Aorta (tissue), 5 donors: ENCODE measurements at regions not wholly inside any gene's neighbourhood (a gene's known extent, or its start where the extent isn't known, plus 50 kb on each side); places are given as distances from the start of the nearest gene placed in this dataset.
"Not testable (repeated sequence)": the region's sequence is repeated elsewhere in the genome, so short reads cannot be mapped to it uniquely, and the experiment has no call there.

Experiments used
- ATAC-seq: fragments of 200-7000 bp; cut with Tn5 transposase; one replicate; pipeline ENCODE4 v1.9.1; 2022; ENCODE audit warnings: moderate library complexity; ENCODE audit not compliant: low FRiP score
- DNase-seq, 2 donors: peaks; one replicate each; pipeline ENCODE4 v3.0.0-alpha.2; 2020
- H3K27ac ChIP-seq, 2 donors: one replicate each; pipeline ENCODE4 v1.5.1; 2013; ENCODE audit warnings: low read length in 2 of 2, mild to moderate bottlenecking in 2 of 2, moderate library complexity in 2 of 2, control low read depth in 1 of 2, inconsistent platforms in 1 of 2, low read depth in 1 of 2
- H3K27me3 ChIP-seq, 2 donors: one replicate each; pipeline ENCODE4 v1.6.1; 2013; ENCODE audit warnings: control low read depth in 1 of 2, low read length in 1 of 2, mild to moderate bottlenecking in 1 of 2, moderate library complexity in 1 of 2; ENCODE audit not compliant: insufficient read depth in 2 of 2, control insufficient read depth in 1 of 2
- H3K36me3 ChIP-seq, 2 donors: one replicate each; pipeline ENCODE4 v1.6.1; 2013; ENCODE audit warnings: control low read depth in 1 of 2, low read length in 1 of 2, mild to moderate bottlenecking in 1 of 2; ENCODE audit not compliant: insufficient read depth in 2 of 2, control insufficient read depth in 1 of 2
- H3K4me1 ChIP-seq, 2 donors: one replicate each; pipeline ENCODE4 v1.6.1; 2013; ENCODE audit warnings: low read length in 2 of 2, control low read depth in 1 of 2, mild to moderate bottlenecking in 1 of 2, moderate library complexity in 1 of 2; ENCODE audit not compliant: insufficient read depth in 2 of 2, control insufficient read depth in 1 of 2
- H3K4me3 ChIP-seq, 2 donors: one replicate each; pipeline ENCODE4 v1.5.1; 2013; ENCODE audit warnings: low read length in 2 of 2, control low read depth in 1 of 2, mild to moderate bottlenecking in 1 of 2
- H3K9me3 ChIP-seq: one replicate; pipeline ENCODE4 v1.6.1; 2013; ENCODE audit warnings: mild to moderate bottlenecking, low read length; ENCODE audit not compliant: control insufficient read depth
- WGBS, 2 donors: extraction: QIAGEN DNeasy Blood & Tissue Kit; methylation state at CpG; one replicate each; pipeline ENCODE4 v1.1.7; 2013; 5-methylcytosine and 5-hydroxymethylcytosine counted together
- intact Hi-C, 2 donors: fragments of 100-400 bp; cut with DNase I; formaldehyde crosslinking; loops; one replicate each; pipeline versions ENCODE4 v1.14.2 to v1.15.0; 2022
- donor health status: healthy with polysubstance abuse.
- donor health status: Bipolar disorder and iron deficiency.
- donor health status: DM: no; HTN: no; CAD: no.
- donor health status: DM: no; HTN: no; CAD: no.
- donor health status: DM: yes; HTN: yes; CAD: no.

DNA sequence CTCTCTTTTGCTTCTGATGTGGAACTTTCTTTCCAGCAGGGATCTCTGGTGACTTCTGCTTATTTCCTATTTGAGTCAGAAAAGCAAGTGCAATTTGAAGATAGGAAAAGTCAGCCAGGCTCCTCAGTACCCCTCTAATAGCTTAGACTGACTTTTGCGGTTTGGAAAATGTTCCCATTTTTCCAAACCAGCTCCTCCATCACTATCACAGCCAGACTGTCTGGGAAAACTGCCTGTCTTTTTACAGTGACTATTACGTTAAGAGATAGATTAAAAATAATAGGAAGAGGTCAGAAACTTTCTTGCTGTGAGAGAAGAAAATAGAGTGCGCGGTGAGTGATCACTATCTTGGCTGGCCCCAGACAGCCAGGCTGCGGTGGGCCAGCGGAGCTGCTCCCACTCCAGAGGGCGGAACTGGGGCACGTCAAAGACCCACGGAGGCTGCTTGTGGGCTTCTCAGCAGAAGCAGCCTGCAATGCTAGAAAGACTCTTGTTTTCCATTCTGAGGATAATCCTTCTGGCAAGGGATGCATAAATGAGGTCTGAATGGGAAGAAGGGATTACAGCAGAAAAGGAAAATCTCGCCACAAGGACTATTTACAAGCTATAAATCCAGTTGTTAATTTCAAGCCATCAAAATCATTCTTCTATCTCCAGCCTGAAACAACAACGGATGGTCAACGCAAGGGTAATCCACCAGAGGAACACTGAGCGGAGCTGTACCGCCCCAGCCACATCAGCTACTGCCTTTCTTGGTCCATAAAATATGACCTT is 151.0 kb upstream of the MSX2 start:
- DNase-seq (no peak), ATAC-seq (no peak)
- WGBS, 2 donors, result 79 to 81% methylated on average over 14 of the region's 14 CpGs
- Histone ChIP-seq H3K4me3 (no peak overlapping the region), H3K27me3 (no peaks in the 10 kb centered on the region), H3K4me1 (peaks cover 0 to 2% of the 10 kb centered on the region in 2 donors), H3K36me3 (no peaks in the 10 kb centered on the region), H3K27ac (no peak overlapping the region), H3K9me3 (no peaks in the 10 kb centered on the region)
- intact Hi-C loops, result no loop called here

DNA sequence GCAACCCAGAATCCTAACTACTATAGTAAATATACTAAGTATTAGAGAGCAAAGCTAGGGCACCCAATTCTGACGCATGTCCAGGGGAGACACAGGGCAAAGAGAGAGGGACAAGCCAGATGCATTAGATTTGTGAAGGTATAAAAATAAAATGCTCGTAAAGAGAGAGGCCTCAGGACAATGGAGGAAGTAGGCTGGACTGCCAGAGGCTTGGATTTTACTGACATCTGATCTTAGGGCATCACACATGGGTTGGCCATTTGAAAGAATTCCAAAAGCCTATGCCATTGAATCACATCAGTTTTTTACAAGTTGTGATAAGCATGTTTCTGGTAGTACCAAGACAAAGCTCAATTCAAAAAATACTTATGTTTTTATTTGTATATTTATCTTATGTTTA is 149.3 kb upstream of the MSX2 start:
- no peaks in the 10 kb centered on the region for H3K9me3 ChIP-seq
- H3K4me3 ChIP-seq, result no peak overlapping the region
- no peak overlapping the region for H3K27ac ChIP-seq
- H3K36me3 ChIP-seq, result no peaks in the 10 kb centered on the region
- ATAC-seq (no peak), DNase-seq (no peak)
- intact Hi-C loops, result no loop called here
- WGBS, 2 donors, result 85 to 90% methylated on average over 2 of the region's 2 CpGs
- H3K27me3 ChIP-seq, result no peaks in the 10 kb centered on the region
- H3K4me1 ChIP-seq, result peaks cover 0 to 2% of the 10 kb centered on the region in 2 donors

DNA sequence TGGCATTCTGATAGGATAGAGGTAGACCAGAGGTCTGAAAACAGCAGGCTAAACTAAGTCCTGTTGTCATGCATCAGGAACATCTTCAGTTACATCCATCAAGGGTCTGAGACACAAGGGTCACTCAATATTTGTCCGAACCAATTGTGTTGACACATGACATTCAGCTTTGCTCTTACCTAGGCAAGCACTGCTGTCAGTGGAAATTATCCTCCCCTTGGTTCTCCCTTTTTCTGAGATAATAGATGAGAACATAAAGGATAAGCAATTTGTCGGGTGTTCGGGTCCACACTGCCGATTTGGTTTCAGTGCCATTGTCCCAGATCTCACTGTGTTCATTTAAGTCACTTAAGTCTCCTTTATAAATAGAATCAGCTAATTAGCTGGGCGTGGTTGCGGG is 148.3 kb upstream of the MSX2 start:
- 92 to 96% methylated on average over 6 of the region's 6 CpGs for WGBS, 2 donors
- Histone ChIP-seq H3K4me1 (peaks cover 0 to 2% of the 10 kb centered on the region in 2 donors), H3K27ac (no peak overlapping the region), H3K4me3 (no peak overlapping the region), H3K9me3 (no peaks in the 10 kb centered on the region), H3K36me3 (no peaks in the 10 kb centered on the region), H3K27me3 (no peaks in the 10 kb centered on the region)
- ATAC-seq (no peak), DNase-seq (no peak)
- intact Hi-C loops, result no loop called here

DNA sequence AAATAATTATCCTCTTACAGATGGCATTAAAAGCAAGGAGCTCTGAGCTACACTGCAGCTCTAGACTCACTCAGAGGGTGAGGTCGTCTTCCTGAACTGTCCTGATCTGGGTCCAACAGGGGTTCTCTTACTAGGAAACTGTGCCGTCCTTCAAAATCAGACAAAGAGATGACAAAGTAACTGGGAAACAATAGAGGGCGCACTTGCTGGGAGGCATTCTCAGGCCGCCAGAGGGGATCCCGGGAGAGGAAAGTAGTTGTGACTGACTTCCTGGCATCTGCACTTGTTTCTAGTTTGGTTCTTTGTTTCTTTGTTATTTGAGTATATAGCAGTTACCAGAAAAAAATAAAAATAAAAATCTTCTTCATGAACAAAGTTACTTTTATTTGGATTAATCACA is 142.9 kb upstream of the MSX2 start:
- H3K36me3 ChIP-seq, result no peaks in the 10 kb centered on the region
- no peaks in the 10 kb centered on the region for H3K4me1 ChIP-seq
- 21 to 25% methylated on average over 5 of the region's 5 CpGs for WGBS, 2 donors
- DNase-seq, result no peak
- H3K9me3 ChIP-seq, result no peaks in the 10 kb centered on the region
- no peak overlapping the region for H3K4me3 ChIP-seq
- intact Hi-C loops, result no loop called here
- no peaks in the 10 kb centered on the region for H3K27me3 ChIP-seq
- H3K27ac ChIP-seq, result no peak overlapping the region
- ATAC-seq, result no peak

- WGBS, 2 donors, result 35 to 55% methylated on average over 4 of the region's 4 CpGs
- no peak for DNase-seq
- no peak overlapping the region for H3K27ac ChIP-seq
- no peaks in the 10 kb centered on the region for H3K4me1 ChIP-seq
- no peak for ATAC-seq
- H3K4me3 ChIP-seq, result no peak overlapping the region
- intact Hi-C loops, result loop anchor here in 1 of 2 donors (1.0 kb wide), 1 partner anchor 13 kb away; no protein-coding TSS in a partner anchor
- H3K27me3 ChIP-seq, result no peaks in the 10 kb centered on the region
- no peaks in the 10 kb centered on the region for H3K36me3 ChIP-seq
- H3K9me3 ChIP-seq, result no peaks in the 10 kb centered on the region
These were observed 142.5 kb upstream of the MSX2 start for GRCh38 chr5:174581894-174582293.

DNA sequence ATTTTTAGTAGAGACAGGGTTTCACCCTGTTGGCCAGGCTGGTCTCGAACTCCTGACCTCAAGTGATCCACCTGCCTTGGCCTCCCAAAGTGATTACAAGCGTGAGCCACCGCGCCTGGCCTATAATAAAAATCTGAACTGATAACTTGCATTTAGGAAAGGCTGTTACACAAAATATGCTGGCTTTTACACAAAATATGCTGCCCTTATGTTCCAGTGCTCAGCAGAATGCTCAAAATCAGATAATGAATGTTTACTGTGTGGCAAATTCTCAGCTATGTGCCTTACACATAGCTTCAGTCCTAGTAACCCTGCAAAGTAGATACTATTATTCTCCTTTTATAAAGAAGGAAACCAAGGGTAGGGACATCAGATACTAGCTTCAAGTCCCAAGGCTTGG is 141.3 kb upstream of the MSX2 start:
- ATAC-seq, result no peak
- no peak for DNase-seq
- intact Hi-C loops, result no loop called here

DNA sequence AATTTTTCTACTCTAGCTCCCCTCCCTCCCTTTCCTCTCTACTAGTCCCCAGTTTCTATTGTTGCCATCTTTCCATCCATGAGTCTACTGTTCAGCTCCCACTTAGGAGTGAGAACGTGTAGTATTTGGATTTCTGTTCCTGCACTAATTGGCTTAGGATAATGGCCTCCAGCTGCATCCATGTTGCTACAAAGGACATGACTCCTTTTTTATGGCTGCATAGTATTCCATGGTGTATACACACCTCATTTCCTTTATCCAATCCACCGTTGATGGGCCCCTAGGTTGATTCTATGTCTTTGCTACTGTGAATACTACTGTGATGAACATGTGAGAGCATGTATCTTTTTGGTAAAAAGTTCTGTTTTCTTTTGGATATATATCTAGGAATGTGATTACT is 138.9 kb upstream of the MSX2 start:
- Histone ChIP-seq H3K27ac (no peak overlapping the region), H3K36me3 (no peaks in the 10 kb centered on the region), H3K9me3 (no peaks in the 10 kb centered on the region), H3K4me1 (no peaks in the 10 kb centered on the region), H3K4me3 (no peak overlapping the region), H3K27me3 (no peaks in the 10 kb centered on the region)
- ATAC-seq, result no peak
- 93 to 95% methylated on average over 2 of the region's 2 CpGs for WGBS, 2 donors
- no peak for DNase-seq
- intact Hi-C loops, result no loop called here

More for the DNA sequence above, 141.3 kb upstream of the MSX2 start:
- Histone ChIP-seq H3K4me3 (no peak overlapping the region), H3K9me3 (no peaks in the 10 kb centered on the region), H3K27ac (no peak overlapping the region), H3K27me3 (no peaks in the 10 kb centered on the region), H3K36me3 (no peaks in the 10 kb centered on the region), H3K4me1 (no peaks in the 10 kb centered on the region)
- 87 to 93% methylated on average over 4 of the region's 4 CpGs for WGBS, 2 donors

GRCh38 chr5:174586163-174586562 is 138.2 kb upstream of the MSX2 start:
- WGBS, 2 donors, result 89 to 94% methylated on average over 4 of the region's 4 CpGs

GRCh38 chr5:174589011-174589410 is 135.4 kb upstream of the MSX2 start:
- no peak overlapping the region for H3K27ac ChIP-seq
- DNase-seq (no peak), ATAC-seq (no peak)
- intact Hi-C loops, result no loop called here
- H3K4me1 ChIP-seq, result no peaks in the 10 kb centered on the region
- 81 to 89% methylated on average over 7 of the region's 7 CpGs for WGBS, 2 donors
- H3K9me3 ChIP-seq, result no peaks in the 10 kb centered on the region
- H3K4me3 ChIP-seq, result no peak overlapping the region
- no peaks in the 10 kb centered on the region for H3K27me3 ChIP-seq
- no peaks in the 10 kb centered on the region for H3K36me3 ChIP-seq

More at GRCh38 chr5:174586163-174586562, 138.2 kb upstream of the MSX2 start:
- ATAC-seq, H3K27ac ChIP-seq, H3K4me1 ChIP-seq, DNase-seq, intact Hi-C loops, H3K36me3 ChIP-seq, H3K27me3 ChIP-seq, H3K9me3 ChIP-seq, H3K4me3 ChIP-seq: not testable (repeated sequence)
